GM21723 (cell line): ENCODE measurements at regions not wholly inside any gene's neighbourhood (a gene's known extent, or its start where the extent isn't known, plus 50 kb on each side); places are given as distances from the start of the nearest gene placed in this dataset.

ENCODE experiments used
- ATAC-seq: cut with Tn5 transposase; IDR thresholded peaks from one replicate; pipeline ENCODE4 v1.9.1; 2021; ENCODE audit warnings: mild to moderate bottlenecking, moderate library complexity; ENCODE audit not compliant: unreplicated experiment

DNA sequence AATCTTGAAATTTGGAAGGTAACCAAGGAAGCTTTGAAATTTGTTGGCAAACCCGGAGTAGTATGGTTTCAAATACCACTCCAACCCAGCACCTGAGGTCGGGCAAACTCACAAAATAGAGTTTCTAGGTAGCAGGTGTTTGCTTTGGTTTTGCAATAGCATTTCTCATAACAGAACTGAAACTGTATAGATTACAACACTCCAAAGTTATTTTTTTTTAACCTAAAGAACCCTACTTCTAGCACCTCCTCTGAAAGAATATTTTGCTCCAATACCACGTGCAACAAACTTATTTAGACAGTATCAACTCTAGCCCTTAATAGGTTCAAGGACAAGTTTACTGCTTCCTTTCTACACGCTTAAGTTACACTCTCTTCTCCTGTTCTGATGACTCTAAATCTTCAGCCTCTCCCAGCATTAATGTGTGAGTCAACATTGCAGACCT lies 178.5 kb upstream of the FMN2 start:
- ATAC-seq, result no peak

DNA sequence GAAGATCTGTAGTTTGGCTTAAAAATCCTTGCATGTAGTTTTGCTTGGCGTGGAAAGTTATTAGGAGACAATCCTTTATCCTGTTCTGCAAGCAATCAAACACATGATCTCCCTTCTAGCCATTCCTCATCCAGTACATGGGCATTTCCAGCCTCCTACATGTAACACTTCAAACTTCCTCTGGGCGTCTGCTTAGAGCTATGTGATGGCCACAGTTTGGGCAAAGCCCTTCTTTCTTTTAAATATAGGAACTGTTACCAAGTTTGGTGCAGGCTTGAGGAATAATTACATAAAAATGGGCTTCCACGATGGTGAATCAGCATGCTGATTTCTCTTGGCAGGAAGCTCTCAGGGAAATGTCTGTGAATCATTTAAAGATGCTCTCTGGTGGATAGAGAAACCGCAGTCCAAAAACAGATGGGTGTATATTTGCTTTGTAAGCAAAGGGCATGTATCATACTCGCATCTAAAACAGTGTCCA lies 176.9 kb upstream of the FMN2 start:
- ATAC-seq, result no peak

DNA sequence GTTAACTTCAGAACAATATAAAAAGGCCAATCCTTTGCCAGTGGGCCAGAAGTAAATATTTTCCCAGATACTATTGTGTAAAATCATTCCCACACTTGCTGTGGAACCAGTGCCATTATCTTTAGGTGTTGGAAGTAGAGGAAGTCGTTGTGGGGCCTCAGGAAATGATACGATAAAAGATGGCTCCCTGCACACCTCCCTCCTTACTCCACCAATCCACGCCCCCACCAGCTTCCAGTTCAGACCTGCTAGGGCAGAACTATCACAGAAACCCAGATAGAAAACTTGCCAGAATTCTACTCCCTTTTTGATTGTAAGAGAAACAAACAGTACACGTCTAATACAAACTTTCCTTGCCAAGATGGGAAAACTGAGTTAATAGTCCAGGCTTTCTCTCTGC lies 173.0 kb upstream of the FMN2 start:
- ATAC-seq, result no peak

DNA sequence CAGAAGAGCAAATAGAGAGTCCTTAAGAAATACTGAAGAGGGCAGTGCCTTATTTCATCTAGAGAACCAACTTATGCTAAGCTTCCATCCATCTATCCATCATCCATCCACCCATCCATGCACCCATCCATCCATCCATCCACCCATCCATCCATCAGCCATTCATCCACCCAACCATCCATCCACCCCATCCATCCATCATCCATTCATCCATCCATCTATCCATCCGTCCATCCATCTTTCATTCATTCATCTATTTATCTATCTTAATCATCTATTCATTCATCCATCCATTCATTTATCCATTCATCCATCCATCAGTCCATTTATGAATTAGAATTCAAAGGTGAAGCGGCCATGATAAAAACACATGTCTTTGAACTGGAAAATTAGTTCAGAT lies 171.5 kb upstream of the FMN2 start:
- ATAC-seq, result no peak

- no peak for ATAC-seq
These were observed 168.7 kb upstream of the FMN2 start for GRCh38 chr1:239922778-239923522.

DNA sequence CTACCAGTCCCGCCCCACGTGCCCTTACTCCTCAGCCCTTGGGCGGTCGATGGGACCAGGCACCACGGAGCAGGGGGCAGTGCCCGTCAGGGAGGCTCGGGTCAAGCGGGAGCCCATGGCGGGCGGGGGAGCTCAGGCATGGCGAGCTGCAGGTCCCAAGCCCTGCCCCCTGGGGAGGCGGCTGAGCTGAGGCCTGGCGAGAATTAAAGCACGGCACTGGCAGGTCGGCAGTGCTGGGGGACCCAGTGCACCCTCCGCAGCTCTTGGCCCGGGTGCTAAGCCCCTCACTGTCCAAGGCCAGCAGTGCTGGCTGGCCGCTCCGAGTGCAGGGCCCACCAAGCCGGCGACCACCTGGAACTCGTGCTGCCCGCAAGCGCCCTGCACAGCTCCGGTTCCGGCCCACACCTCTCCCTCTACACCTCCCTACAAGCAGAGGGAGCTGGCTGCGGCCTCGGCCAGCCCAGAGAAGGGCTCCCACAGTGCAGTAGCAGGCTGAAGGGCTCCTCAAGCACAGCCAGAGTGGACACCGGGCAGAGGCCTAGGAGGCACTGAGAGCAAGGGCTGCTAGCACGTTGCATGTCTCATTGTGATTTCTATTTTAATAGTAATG lies 166.8 kb upstream of the FMN2 start:
- no peak for ATAC-seq

GRCh38 chr1:239926184-239926583 lies 165.5 kb upstream of the FMN2 start:
- no peak for ATAC-seq

DNA sequence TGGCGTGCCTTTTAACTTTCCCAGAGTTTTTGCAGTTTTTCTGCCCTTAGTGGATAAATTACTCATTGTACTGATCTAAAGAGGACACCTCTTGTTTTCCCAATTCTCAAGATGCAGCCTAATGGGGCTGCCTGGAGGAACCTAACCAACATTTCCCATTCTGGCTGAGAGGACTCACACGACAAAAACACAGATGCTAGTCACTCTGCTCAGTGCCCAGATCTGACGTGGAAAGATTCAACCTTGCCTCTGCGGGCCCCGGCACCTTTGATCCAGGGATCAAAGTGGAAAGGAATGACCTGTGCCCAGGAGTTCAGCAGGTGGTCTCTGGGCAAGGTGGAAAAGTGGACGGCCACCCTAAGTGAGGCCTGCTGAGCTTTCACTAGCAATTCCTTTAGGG lies 162.4 kb upstream of the FMN2 start:
- ATAC-seq, result no peak

DNA sequence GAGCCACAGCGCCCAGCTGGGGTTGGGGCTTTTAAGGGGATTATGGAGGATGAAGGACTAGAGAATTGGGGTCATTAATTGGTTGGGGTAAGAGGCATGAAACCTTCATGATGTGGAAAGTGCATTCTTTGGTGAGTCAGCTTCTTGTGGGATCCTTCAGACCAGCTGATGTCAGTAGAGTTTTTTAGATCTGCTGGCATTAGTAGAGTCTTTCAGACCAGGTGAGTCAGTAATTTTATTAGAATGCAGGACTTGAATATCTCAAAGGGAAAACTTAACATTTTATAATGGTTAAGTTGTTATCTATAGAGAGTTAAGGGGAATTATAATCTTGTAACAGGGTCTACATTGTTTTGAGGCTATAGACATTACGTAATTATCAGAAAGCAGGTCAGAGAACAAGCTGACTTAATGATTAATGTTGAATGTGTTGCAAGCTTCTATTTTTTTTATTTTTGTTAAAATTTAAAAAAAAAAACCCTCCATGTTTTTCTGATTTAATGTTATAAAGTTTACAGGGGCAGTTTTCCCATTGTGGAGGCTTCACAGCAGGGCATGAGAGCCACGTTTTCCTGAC lies 160.9 kb upstream of the FMN2 start:
- no peak for ATAC-seq

DNA sequence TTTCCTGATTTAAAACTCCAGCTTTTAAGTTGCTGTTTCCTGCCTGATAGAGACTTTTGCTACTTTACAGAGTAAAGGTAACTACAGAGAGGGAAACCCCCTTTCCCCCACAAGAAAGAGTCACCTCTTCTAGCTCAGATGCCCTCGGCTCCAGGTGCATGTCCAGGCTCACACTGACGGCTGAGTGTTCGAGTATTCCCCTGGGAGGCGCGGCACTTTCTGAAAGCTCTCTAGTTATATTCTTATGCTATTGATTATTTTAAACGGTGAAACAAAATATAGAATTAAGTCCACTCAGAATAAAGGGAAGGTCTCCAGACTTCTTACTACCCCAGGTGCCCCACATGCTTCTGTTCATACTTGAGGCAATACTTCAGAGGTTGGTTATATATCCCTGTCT lies 160.3 kb upstream of the FMN2 start:
- ATAC-seq, result no peak

DNA sequence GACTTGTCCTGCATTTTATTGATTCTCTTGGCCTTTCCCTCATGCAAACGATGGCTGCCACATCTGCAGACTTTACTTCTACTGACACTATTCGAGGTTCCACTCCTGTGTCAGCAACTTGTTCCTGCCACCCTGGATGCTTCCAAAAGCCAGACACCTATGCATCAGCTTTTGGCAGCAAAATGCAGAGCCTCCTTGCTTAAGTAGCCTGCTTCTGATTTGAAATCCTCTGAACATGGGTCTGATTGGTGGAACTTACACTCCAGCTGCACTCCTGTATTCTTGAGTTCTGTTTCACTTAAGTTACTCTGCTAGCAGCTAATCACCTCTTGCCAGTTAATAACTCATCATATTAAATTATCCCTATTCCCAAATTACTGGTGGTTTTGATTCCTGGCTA lies 152.1 kb upstream of the FMN2 start:
- no peak for ATAC-seq

DNA sequence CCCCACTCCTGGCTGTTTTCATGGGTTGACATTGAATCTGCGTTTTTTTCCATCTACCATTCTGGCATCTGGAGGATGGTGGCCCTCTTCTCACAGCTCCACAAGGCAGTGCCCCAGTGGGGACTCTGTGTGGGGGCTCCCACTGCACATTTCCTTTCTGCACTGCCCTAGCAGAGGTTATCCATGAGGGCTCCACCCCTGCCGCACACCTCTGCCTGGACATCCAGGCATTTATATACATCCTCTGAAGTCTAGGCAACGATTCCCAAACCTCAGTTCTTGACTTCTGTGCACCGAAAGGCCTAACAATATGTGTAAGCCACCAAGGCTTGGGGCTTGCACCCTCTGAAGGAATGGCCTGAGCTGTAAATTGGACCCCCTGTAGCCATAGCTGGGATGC lies 147.9 kb upstream of the FMN2 start:
- no peak for ATAC-seq

- no peak for ATAC-seq
These were observed 147.0 kb upstream of the FMN2 start for GRCh38 chr1:239944666-239945065.

DNA sequence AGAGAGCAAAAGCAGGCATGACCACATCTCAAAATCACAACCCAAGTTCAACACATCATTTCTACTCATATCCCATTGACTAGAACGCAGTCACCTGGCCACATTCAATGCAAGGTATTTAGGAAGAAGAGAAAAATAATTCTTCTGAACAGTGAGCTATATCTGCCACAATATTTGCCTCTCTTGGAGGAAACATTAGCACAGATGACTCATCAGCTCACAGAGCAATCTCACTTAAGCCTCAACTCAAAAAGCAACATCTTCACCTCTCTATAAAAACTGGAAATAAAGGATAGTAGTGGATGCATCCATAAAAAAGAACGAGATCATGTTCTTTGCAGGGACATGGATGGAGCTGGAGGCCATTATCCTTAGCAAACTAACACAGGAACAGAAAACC lies 143.9 kb upstream of the FMN2 start:
- no peak for ATAC-seq

- ATAC-seq, result no peak
These were observed 140.1 kb upstream of the FMN2 start for GRCh38 chr1:239951511-239952140.

GRCh38 chr1:239952348-239953308 lies 139.1 kb upstream of the FMN2 start:
- no peak for ATAC-seq

DNA sequence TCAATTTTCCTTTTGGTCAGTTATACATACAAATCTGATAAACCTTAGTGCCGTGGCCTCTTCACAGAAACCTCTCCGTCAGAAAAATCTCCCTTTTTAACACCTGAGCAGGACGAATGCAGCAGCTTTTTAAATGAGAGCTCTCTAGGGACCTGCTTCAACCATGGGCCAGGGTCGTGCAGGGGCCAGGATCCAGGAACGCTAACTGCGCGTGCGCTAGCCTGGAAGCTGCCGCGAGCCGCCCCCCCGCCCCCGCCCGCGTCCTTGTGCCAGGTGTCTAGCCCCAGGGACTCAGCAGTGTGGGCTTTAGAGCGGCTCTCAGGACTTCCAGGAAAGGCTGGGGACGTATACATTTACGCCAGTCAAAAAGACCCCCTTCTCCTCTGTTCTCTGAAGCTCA lies 136.8 kb upstream of the FMN2 start:
- no peak for ATAC-seq

GRCh38 chr1:239955431-239955830 lies 136.3 kb upstream of the FMN2 start:
- ATAC-seq, result no peak

GRCh38 chr1:239956263-239956662 lies 135.4 kb upstream of the FMN2 start:
- no peak for ATAC-seq

DNA sequence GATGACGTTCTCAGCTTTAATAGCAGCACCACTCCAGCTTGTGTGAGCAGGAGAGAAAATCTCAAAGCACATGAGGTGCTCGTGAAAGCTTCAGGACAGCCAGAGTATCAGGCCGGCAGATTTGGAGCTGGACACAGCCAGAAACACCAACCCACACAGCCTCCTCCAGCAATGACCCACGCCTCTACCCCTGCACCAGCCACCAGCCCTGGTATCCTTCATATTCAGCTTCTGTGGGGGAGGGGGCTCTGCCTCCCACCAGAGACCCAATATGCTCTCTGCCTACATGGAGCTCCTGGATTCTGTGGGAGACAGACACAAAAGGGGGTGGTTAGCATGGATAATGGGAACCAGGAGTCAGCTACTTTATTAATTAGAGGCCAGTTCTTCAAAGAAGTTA lies 133.6 kb upstream of the FMN2 start:
- no peak for ATAC-seq

DNA sequence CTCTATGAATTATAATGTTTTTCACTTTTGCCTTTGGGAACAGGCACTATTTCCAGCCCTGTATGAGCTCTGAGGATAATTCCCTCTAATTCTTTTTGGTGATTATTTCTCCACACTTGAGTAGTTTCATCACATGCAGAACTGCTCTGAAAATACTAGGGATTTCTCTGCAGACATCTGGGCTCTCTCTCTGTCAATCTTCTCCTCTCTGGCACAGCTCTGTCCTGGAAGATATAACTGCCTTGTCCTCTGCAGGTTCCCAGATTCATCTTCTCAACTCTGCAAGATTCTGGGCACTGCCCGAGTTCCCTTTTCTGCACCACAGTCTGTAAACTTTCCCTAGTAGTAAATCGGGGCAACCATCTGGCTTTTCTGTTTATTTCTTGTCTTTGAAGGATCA lies 131.3 kb upstream of the FMN2 start:
- no peak for ATAC-seq
